Loucy (cell line): ENCODE measurements at regions not wholly inside any gene's neighbourhood (a gene's known extent, or its start where the extent isn't known, plus 50 kb on each side); places are given as distances from the start of the nearest gene placed in this dataset.

ENCODE experiments used
- H2AFZ ChIP-seq: fragments of 200-600 bp; sonication (generic); 2 replicates; pipeline ENCODE4 v1.6.0; 2016; ENCODE audit warnings: antibody characterized with exemption, mild to moderate bottlenecking, low read length, moderate library complexity
- H3F3A ChIP-seq: fragments of 200-600 bp; 2 replicates; pipeline ENCODE4 v1.6.0; 2016; ENCODE audit warnings: antibody characterized with exemption, low read depth, mild to moderate bottlenecking
- H3K27me3 ChIP-seq: fragments of 200-600 bp; sonication (generic); 2 replicates; pipeline ENCODE4 v1.6.1; 2014; ENCODE audit warnings: low read length, mild to moderate bottlenecking; ENCODE audit not compliant: insufficient read depth, poor library complexity, severe bottlenecking
- H3K36me3 ChIP-seq: fragments of 200-600 bp; sonication (generic); 2 replicates; pipeline ENCODE4 v1.6.1; 2016; ENCODE audit warnings: low read length; ENCODE audit not compliant: insufficient read depth
- H3K4me1 ChIP-seq: fragments of 200-600 bp; sonication (generic); 2 replicates; pipeline ENCODE4 v1.5.1; 2014; ENCODE audit warnings: low read length, mild to moderate bottlenecking; ENCODE audit not compliant: insufficient read depth, poor library complexity, severe bottlenecking
- H3K4me2 ChIP-seq: fragments of 200-600 bp; sonication (generic); 2 replicates; pipeline ENCODE4 v1.6.0; 2014; ENCODE audit warnings: antibody characterized with exemption, low read length, low read depth, mild to moderate bottlenecking; ENCODE audit not compliant: poor library complexity, severe bottlenecking
- H3K4me3 ChIP-seq: fragments of 200-600 bp; sonication (generic); 2 replicates; pipeline ENCODE4 v1.5.1; 2014; ENCODE audit warnings: low read length, mild to moderate bottlenecking, mixed read lengths; ENCODE audit not compliant: poor library complexity, severe bottlenecking
- H3K79me2 ChIP-seq: fragments of 200-600 bp; sonication (generic); 2 replicates; pipeline ENCODE4 v1.6.1; 2014; ENCODE audit warnings: low read length; ENCODE audit not compliant: insufficient read depth
- H3K9ac ChIP-seq: fragments of 200-600 bp; sonication (generic); 2 replicates; pipeline ENCODE4 v1.6.0; 2014; ENCODE audit warnings: mild to moderate bottlenecking, low read depth, low read length, moderate library complexity; ENCODE audit not compliant: poor library complexity, severe bottlenecking
- H3K9me2 ChIP-seq: fragments of 200-600 bp; sonication (generic); replicated peaks from 2 replicates; pipeline ENCODE4 v1.6.1; 2016; ENCODE audit warnings: low read depth, low read length, mixed read lengths
- H3K9me3 ChIP-seq: fragments of 200-600 bp; sonication (generic); 2 replicates; pipeline ENCODE4 v1.6.1; 2014; ENCODE audit warnings: mild to moderate bottlenecking, antibody characterized with exemption, low read length, low read depth; ENCODE audit not compliant: insufficient read depth
- H4K20me1 ChIP-seq: fragments of 200-600 bp; sonication (generic); 2 replicates; pipeline ENCODE4 v1.6.0; 2014; ENCODE audit warnings: antibody characterized with exemption, low read length, mild to moderate bottlenecking; ENCODE audit not compliant: insufficient read depth, poor library complexity, severe bottlenecking
- EZH2phosphoT487 ChIP-seq: fragments of 200-600 bp; IDR thresholded peaks from 2 replicates; pipeline ENCODE4 v1.6.1; 2018; ENCODE audit warnings: antibody characterized with exemption, mild to moderate bottlenecking, moderate library complexity, borderline replicate concordance
- TF ChIP-seq, protein P1 (sequence below): fragments of 200-600 bp; sonication (generic); conservative IDR thresholded peaks from 2 replicates; pipeline ENCODE4 v1.5.1; 2014; ENCODE audit warnings: mild to moderate bottlenecking, antibody characterized with exemption, low read length

DNA sequence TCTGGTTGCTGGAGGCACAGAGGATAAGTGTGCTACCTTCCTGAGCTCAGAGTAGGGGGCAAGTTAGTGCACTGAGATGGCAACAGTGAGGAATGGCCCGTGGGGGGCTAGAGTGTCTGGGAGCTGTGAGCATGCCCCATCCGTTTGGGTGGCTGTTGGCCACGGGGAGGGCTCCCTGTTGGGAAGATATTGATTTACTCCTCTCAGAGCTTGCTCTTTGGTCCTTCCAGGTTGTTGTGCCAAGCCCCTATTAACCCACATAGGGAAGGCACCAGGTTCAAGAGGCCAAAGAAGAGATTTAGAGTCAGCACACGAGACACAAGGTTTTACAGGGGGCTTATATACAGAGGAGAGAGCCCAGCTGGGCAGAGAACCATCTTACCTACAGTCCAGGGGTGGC lies 318.8 kb downstream of the TSN start:
- Histone ChIP-seq H3K4me2 (no peak overlapping the region), H2AFZ (no peak overlapping the region), H3K9me2 (no peaks in the 10 kb centered on the region), H3K27me3 (no peaks in the 10 kb centered on the region), H3K36me3 (no peaks in the 10 kb centered on the region), H3K9ac (no peak overlapping the region), H3F3A (no peaks in the 10 kb centered on the region), H3K4me3 (no peak overlapping the region), H3K79me2 (no peaks in the 10 kb centered on the region), H4K20me1 (no peaks in the 10 kb centered on the region), H3K4me1 (no peaks in the 10 kb centered on the region), H3K9me3 (no peaks in the 10 kb centered on the region)
- TF ChIP-seq, protein P1, sequence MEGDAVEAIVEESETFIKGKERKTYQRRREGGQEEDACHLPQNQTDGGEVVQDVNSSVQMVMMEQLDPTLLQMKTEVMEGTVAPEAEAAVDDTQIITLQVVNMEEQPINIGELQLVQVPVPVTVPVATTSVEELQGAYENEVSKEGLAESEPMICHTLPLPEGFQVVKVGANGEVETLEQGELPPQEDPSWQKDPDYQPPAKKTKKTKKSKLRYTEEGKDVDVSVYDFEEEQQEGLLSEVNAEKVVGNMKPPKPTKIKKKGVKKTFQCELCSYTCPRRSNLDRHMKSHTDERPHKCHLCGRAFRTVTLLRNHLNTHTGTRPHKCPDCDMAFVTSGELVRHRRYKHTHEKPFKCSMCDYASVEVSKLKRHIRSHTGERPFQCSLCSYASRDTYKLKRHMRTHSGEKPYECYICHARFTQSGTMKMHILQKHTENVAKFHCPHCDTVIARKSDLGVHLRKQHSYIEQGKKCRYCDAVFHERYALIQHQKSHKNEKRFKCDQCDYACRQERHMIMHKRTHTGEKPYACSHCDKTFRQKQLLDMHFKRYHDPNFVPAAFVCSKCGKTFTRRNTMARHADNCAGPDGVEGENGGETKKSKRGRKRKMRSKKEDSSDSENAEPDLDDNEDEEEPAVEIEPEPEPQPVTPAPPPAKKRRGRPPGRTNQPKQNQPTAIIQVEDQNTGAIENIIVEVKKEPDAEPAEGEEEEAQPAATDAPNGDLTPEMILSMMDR: no peak
- TF ChIP-seq EZH2phosphoT487: no peak

DNA sequence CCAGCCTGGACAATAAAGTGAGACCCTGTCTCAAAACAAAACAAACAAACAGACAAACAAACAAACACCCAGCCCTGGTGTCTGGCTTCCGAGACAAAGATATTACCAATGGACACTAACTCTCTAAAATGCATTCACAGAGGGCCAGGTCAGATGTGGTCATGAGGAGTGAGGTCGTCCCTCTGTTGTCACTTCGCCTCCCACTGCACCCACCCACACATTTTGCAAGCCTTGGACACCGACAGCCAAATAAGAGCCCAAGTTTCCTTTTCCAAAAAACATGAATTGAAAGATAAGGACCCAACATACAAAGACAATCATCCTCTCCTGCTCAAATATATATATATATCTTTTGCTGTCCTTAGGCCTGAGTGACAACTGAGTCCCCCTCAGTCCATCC lies 319.9 kb downstream of the TSN start:
- Histone ChIP-seq H3K9me2 (no peaks in the 10 kb centered on the region), H4K20me1 (no peaks in the 10 kb centered on the region)

DNA sequence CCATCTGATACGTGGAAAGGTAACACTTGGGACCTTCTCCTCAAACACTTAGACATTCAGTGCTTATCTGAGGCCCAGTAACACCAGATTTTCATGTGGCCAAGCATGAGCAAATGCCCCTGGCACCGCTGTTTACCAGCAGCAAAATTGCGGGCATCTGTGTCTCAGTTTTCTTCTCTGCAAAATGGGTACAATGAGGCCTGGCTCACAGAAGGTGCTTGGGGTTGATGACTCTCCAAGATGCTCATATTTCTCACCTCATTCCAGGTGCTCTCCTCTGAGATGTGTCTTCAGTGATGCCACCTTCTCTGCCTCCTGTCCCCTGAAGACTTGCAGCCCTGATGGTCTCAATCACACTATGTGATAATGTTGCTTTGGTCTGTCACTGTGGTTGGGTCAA lies 321.7 kb downstream of the TSN start:
- Histone ChIP-seq H3K4me3 (no peak overlapping the region), H2AFZ (no peak overlapping the region), H3K9me3 (no peaks in the 10 kb centered on the region), H3F3A (no peaks in the 10 kb centered on the region), H3K27me3 (no peaks in the 10 kb centered on the region), H3K79me2 (no peaks in the 10 kb centered on the region), H3K4me1 (no peaks in the 10 kb centered on the region), H3K9ac (no peak overlapping the region), H4K20me1 (no peaks in the 10 kb centered on the region), H3K36me3 (no peaks in the 10 kb centered on the region), H3K9me2 (no peaks in the 10 kb centered on the region), H3K4me2 (no peak overlapping the region)
- no peak for TF ChIP-seq EZH2phosphoT487
- TF ChIP-seq, protein P1: no peak

More for the DNA sequence above, 319.9 kb downstream of the TSN start:
- Histone ChIP-seq H3K9me3 (no peaks in the 10 kb centered on the region), H3K4me3 (no peak overlapping the region), H2AFZ (no peak overlapping the region), H3K36me3 (no peaks in the 10 kb centered on the region), H3K27me3 (no peaks in the 10 kb centered on the region), H3K4me2 (no peak overlapping the region), H3F3A (no peaks in the 10 kb centered on the region), H3K4me1 (no peaks in the 10 kb centered on the region), H3K9ac (no peak overlapping the region), H3K79me2 (no peaks in the 10 kb centered on the region)
- no peak for TF ChIP-seq EZH2phosphoT487
- TF ChIP-seq, protein P1: no peak
